GM10266 (cell line): ENCODE measurements at regions not wholly inside any gene's neighbourhood (a gene's known extent, or its start where the extent isn't known, plus 50 kb on each side); places are given as distances from the start of the nearest gene placed in this dataset.
"Not testable (repeated sequence)": the region's sequence is repeated elsewhere in the genome, so short reads cannot be mapped to it uniquely, and the experiment has no call there.

Experiments used
- DNase-seq: peaks from one replicate; pipeline ENCODE4 v3.0.0; 2012; ENCODE audit errors: extremely low spot score
- CTCF ChIP-seq: IDR thresholded peaks from 2 replicates; pipeline ENCODE4 v1.5.1; 2012; ENCODE audit warnings: mild to moderate bottlenecking, low read depth; ENCODE audit not compliant: control insufficient read depth, insufficient read depth; ENCODE audit errors: missing control alignments

DNA sequence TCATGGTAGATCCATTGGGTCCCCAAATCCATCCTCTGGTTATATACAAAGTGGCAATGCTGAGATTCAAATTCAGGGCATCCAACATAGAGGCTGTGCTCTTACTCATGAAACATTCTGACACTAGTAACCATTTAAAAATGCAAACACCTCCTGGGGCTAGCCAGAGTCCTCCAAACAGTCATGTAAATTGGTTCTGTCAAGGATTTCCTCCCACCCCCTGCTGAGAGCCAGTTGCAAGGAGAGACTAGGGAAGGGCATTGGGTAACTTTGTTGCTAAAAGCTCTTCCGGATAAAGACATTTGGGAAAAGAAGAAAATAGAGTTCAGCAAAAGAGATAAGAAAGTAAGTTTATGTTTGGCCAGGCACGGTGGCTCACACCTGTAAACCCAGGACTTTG is 58.3 kb downstream of the ART5 start:
- DNase-seq, result not testable (repeated sequence)

- peak; percentile 47 for DNase-seq
Measured at GRCh38 chr11:3581389-3581725, 60.4 kb downstream of the ART5 start.

DNA sequence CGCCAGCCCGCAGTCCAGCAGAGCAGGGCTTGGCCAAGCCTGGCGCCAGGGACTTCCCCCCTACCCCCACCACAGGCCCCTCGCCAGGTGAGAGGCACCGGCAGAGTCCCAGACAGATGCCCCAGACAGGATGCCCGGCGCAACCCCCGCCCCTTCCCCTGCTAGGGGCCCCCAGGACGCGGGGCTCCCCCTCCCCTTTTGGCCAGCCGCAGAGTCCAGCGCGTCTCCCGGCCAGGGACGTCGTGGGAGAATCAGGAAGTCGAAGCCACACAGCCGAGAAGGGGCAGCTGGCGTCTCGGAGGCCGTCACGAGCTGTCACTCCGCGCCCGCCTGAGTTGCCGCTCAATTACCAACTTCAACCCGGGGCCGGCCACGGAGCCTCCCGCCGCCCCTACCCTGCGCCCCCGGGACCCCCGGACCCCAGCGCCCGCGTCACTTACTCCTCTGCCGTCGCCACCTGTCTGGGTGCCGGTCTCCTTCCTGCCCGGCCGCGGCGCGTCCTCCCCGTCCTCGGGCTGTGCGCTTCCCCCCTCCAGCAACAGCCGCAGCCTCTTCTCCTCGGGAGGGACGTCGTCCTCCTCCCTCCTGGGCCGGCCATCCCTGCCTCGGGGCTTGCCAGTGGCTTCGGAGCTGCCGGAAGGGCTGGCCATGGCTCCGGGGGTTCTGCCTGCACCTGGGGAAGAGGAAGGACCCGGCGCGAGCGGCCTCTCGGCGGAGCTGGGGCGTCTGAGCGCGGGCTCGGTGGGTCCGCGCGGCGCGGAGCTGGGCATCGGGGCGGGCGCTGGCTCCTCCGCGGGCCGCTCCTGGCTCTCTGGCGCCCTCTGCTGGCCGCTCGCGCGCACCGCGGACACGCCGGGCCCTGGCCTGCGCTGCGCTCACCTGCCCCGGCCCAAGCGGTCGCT is 61.1 kb downstream of the ART5 start:
- not testable (repeated sequence) for DNase-seq
- TF ChIP-seq CTCF, result peak; percentile 75

GRCh38 chr11:3579600-3580459 is 62.0 kb downstream of the ART5 start:
- not testable (repeated sequence) for DNase-seq

DNA sequence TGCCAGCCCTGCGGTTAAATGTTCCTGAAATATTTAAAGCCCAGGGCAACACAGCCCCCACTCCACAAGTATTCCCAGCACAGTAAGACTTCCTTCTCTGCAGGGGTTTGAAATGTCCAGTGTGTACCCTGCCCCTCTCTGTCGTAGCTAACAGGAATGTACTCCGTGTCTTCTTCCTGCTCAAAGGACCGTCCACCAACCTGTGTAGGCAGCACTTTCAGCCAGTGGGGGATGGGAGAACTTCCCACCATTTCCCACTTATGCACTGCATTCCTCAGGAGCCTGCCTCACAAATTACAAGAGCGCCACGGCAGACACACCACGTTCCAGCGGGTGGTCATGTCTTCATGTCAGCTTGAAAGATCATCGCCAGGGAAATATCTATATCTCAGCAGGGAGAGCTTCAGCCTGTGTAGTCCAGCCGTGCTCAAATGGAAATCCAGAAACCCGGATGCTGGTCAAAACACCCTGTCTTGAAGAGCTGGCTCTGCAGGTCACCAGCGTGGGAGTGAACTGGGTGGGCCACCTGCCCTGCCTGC is 65.7 kb downstream of the ART5 start:
- not testable (repeated sequence) for DNase-seq

- DNase-seq, result not testable (repeated sequence)
Measured at GRCh38 chr11:3572976-3573647, 68.7 kb downstream of the ART5 start.

DNA sequence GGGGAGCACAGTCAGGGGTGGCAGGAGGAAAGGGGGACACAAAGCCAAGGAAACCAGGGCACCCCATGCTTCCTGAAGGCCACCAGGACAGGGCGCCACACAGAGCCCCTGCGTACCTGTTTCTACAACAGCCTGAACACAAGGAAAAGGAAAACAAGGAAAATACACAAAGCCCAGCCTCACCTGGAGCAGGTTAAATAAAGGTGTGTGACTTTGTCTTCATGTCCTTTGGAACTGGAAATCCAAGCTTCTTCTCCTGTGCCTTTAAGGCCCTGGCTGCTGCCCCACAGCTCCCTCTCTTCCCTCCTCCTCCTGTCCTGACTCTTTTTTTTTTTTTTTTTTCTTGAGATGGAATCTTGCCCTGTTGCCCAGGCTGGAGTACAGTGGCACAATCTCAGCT is 70.0 kb downstream of the ART5 start:
- not testable (repeated sequence) for DNase-seq

DNA sequence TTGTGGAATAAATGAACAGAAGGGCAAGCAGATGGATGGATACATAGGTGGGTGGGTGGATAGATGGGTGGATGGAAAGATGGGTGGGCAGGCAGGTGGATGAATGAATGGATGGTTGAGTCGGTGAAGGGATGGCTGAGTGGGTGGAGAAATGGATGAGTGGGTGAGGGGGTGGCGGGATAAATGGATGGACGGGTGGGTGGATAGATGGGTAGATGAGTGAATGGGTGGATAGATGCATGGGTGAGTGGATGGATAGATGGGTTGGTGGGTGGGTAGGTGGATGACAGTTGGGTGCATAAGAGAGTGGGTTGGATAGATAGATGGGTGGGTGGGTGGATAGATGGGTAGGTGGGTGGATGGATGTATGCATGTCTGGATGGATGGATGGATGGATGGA is 76.0 kb downstream of the ART5 start:
- DNase-seq, result not testable (repeated sequence)

GRCh38 chr11:3564383-3564782 is 77.4 kb downstream of the ART5 start:
- not testable (repeated sequence) for DNase-seq

DNA sequence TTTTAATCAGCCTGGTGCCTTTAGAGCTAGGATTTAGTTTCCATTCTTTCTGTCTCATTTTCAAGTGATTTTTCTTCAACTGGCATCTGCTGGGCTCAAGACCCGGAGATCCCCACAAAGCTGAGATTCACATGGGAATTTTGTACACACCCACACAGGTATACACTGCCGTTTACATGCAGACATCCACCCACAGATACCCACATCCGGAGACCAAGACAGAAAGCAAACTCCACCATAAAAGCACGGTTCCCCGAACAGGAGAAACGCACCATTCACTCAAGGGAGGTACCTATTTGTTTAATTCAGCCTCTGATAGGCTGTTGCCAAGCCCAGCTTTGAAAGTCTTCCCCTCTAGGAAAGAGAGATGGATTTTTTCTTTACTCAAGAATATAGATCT is 87.2 kb downstream of the ART5 start:
- not testable (repeated sequence) for DNase-seq

DNA sequence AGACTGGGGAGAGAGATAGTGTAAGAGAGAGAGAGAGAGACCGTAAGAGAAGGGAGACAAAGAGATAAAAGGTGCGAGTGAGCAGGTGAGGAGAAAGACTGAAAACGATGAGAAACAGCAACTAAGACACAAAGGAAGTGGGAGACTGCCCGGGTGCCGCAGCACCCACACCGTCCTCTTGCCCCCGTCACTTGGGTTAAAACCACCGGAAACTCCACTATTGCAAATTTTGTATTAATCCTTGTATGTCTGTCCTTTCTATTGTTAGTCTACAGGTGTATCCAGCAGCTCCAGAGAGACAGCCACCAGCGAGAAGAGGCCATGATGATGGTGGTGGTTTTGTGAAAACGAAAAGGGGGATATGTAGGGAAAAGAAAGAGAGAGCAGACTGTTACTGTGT is 96.8 kb downstream of the ART5 start:
- DNase-seq, result not testable (repeated sequence)

DNA sequence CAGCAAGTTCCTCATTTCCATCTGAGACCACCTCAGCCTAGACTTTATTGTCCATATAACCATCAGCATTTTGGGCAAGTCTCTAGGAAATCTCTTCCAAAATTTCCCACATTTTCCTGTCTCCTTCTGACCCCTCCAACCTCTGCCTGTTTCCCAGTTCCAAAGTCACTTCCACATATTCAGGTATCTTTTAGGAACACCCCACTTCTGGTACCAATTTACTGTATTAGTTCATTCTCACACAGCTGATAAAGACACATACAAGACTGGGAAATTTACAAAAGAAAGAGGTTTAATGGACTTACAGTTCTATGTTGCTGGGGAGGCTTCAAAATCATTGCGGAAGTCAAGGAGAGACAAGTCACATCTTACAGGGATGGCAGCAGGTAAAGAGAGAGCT is 103.6 kb downstream of the ART5 start:
- DNase-seq, result not testable (repeated sequence)

DNA sequence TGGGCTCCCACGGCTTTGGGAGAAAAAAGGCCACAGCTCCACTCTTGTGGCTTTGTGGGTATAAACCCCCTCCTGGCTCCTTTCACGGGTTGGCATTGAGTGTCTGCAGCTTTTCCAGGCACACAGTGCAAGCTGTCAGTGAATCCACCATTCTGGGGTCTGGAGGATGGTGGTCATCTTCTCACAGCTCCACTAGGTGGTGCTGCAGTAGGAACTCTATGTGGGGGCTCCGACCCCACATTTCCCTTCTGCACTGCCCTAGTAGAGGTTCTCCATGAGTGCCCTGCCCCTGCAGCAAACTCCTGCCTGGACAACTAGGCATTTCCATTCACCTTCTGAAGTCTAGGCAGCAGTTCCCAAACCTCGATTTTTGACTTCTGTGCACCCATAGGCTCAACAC is 104.5 kb downstream of the ART5 start:
- not testable (repeated sequence) for DNase-seq

GRCh38 chr11:3532958-3533357 is 108.8 kb downstream of the ART5 start:
- not testable (repeated sequence) for DNase-seq

- not testable (repeated sequence) for DNase-seq
Measured at GRCh38 chr11:3531280-3531679, 110.5 kb downstream of the ART5 start.

DNA sequence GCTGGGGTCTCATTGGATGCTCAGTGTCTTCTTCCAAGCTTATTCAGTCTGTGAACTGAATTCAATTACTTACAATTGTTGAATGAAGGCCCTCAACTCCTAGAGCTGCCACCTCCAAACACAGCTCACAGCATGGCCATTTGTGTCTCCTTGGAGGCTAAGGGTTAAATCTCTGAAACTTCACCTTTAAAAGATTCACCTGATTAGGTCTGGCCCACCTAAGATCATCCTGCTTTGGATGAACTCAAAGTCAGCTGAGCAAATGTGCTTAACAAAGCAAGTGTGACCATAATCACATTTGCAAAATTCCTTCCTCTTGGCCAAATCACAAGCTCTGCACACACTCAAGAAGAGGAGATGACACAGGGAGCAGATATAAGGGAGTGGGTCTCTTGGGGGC is 118.2 kb downstream of the ART5 start:
- DNase-seq, result not testable (repeated sequence)

- DNase-seq, result not testable (repeated sequence)
Measured at GRCh38 chr11:3520905-3521304, 120.9 kb downstream of the ART5 start.

- not testable (repeated sequence) for DNase-seq
Measured at GRCh38 chr11:3519841-3520240, 122.0 kb downstream of the ART5 start.

DNA sequence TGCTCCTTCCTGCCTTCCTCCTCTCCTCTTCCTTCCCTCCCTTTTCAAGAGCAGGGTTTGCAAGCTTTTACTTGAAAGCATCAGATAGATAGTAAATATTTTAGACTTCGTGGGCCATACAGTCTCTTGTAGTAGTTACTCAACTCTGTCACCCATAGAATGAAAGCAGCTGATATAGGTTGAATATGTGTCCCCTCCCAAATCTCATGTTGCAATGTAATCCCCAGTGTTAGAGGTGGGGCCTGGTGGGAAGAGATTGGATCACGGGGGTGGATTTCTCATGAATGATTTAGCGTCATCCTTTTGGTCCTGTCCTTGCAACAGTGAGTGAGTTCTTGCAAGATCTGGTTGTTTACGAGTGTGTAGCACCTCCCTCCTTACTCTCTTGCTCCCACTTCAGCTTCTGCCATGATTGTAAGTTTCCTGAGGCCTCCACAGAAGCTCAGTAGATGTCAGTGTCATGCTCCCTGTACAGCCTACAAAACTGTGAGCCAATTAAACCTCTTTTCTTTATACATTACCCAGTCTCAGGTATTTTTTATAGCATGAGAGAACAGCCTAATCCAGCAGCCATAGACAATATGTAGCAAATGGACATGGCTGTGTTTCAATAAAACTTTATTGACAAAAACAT is 124.7 kb downstream of the ART5 start:
- DNase-seq, result not testable (repeated sequence)
